C4-2B (cell line): ENCODE measurements at regions not wholly inside any gene's neighbourhood (a gene's known extent, or its start where the extent isn't known, plus 50 kb on each side); places are given as distances from the start of the nearest gene placed in this dataset.

Experiments
- CTCF ChIP-seq: fragments of 450-650 bp; conservative IDR thresholded peaks from 2 replicates; pipeline ENCODE4 v1.5.1; 2017; ENCODE audit warnings: mild to moderate bottlenecking
- ZFX ChIP-seq: fragments of 450-650 bp; IDR thresholded peaks from 2 replicates; pipeline ENCODE4 v1.6.1; 2017

- TF ChIP-seq ZFX: no peak
- no peak for TF ChIP-seq CTCF
These were observed 172.0 kb downstream of the VEGFA start for GRCh38 chr6:43942011-43942442.
